MCF 10A (cell line): ENCODE measurements at regions not wholly inside any gene's neighbourhood (a gene's known extent, or its start where the extent isn't known, plus 50 kb on each side); places are given as distances from the start of the nearest gene placed in this dataset.

ENCODE experiments used
- BruUV-seq: library from RNA; stranded (reverse); fragments of 400-500 nt; replicated peaks from 2 replicates; lab custom pipeline; 2021; lab: Mats Ljungman, UMichigan
- CTCF ChIA-PET: fragments of 300-600 bp; sonication (Branson Sonifier 250); formaldehyde crosslinking; extraction: SDS; loops from one replicate; lab custom pipeline; 2021; ENCODE audit warnings: antibody characterized with exemption, inconsistent platforms; lab: Yijun Ruan, JAX
- POLR2A ChIA-PET: fragments of 300-600, 350-650 bp; sonication (Branson Sonifier 250); formaldehyde crosslinking; extraction: SDS; loops from one replicate; lab custom pipeline; 2020; ENCODE audit warnings: antibody characterized with exemption, inconsistent platforms; lab: Yijun Ruan, JAX
- DNase-seq: peaks from one replicate; pipeline ENCODE4 v3.0.0-alpha.2; 2018; ENCODE audit not compliant: unreplicated experiment
- H3K27ac Mint-ChIP-seq: one replicate; pipeline ENCODE4 v1.8.0; 2022; ENCODE audit warnings: mild to moderate bottlenecking, low read depth, mixed read lengths; ENCODE audit not compliant: unreplicated experiment
- H3K27me3 Mint-ChIP-seq: one replicate; pipeline ENCODE4 v1.8.0; 2022; ENCODE audit warnings: mixed read lengths; ENCODE audit not compliant: insufficient read depth, unreplicated experiment
- H3K36me3 Mint-ChIP-seq: one replicate; pipeline ENCODE4 v1.8.0; 2022; ENCODE audit warnings: mild to moderate bottlenecking, moderate library complexity, mixed read lengths; ENCODE audit not compliant: insufficient read depth, unreplicated experiment
- H3K4me1 Mint-ChIP-seq: one replicate; pipeline ENCODE4 v1.8.0; 2022; ENCODE audit warnings: mixed read lengths; ENCODE audit not compliant: insufficient read depth, unreplicated experiment
- H3K4me3 Mint-ChIP-seq: one replicate; pipeline ENCODE4 v1.8.0; 2022; ENCODE audit warnings: mild to moderate bottlenecking, moderate library complexity, mixed read lengths; ENCODE audit not compliant: unreplicated experiment
- H3K9me3 Mint-ChIP-seq: one replicate; pipeline ENCODE4 v1.8.0; 2022; ENCODE audit warnings: mixed read lengths; ENCODE audit not compliant: unreplicated experiment
- CTCF ChIP-seq: fragments of 200-600 bp; IDR thresholded peaks from one replicate; pipeline ENCODE4 v1.8.0; 2022; ENCODE audit warnings: antibody characterized with exemption, mild to moderate bottlenecking; ENCODE audit not compliant: unreplicated experiment
- intact Hi-C: fragments of 100-400 bp; cut with micrococcal nuclease; formaldehyde crosslinking; loops from 2 replicates; pipeline ENCODE4 v1.14.1; 2022

GRCh38 chr6:144649085-144649484 is 363.9 kb downstream of the UTRN start:
- ChIA-PET POLR2A (no interaction called here), CTCF (interaction anchor here (0.5 to 1.4 kb wide), 2 partner anchors 28 to 142 kb away, joined by 3 read pairs; no protein-coding TSS in a partner anchor)
- no peaks in the 10 kb centered on the region for H3K27me3 Mint-ChIP-seq
- intact Hi-C loops = no loop called here
- H3K4me1 Mint-ChIP-seq = no peaks in the 10 kb centered on the region
- H3K4me3 Mint-ChIP-seq = no peak overlapping the region
- no peaks in the 10 kb centered on the region for H3K9me3 Mint-ChIP-seq
- BruUV-seq = no TSS peak
- H3K36me3 Mint-ChIP-seq = no peaks in the 10 kb centered on the region
- DNase-seq = no peak
- no peak overlapping the region for H3K27ac Mint-ChIP-seq
- no peak for TF ChIP-seq CTCF

- DNase-seq = no peak
- no TSS peak for BruUV-seq
- intact Hi-C loops = no loop called here
- Mint-ChIP-seq H3K27me3 (no peaks in the 10 kb centered on the region), H3K4me1 (no peaks in the 10 kb centered on the region), H3K36me3 (no peaks in the 10 kb centered on the region), H3K4me3 (no peak overlapping the region), H3K9me3 (no peaks in the 10 kb centered on the region), H3K27ac (no peak overlapping the region)
- TF ChIP-seq CTCF = no peak
- POLR2A ChIA-PET = no interaction called here
- CTCF ChIA-PET = no interaction called here
These were observed 366.1 kb downstream of the UTRN start for GRCh38 chr6:144651234-144651633.

DNA sequence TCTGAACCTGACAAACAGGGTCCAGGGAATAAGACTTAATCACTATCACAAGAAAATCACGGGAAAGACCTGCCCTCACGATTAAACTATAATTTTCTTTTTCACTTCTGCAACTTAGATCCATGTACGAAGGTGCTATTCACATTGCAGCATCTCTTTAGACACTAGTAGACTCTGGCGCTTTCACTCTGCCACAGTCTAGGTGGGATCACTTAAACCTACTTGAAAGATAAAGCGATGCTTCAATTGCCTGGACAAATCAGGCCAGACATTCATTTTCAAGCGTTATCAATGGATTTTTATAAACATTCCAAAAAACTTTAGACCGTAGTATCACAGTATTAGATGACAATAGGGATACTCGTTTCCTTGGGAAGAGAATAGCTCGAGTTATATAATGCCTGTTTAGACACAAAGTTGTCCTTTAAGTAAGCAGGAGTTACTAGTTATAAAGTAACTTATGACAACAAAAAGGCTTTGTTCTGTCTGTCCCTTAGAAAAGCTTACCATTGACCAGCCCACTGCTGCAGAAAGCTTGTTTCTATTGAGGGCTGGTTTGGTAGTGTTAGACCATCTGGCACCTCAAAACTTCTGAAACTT is 367.3 kb downstream of the UTRN start:
- no peak for DNase-seq
- Mint-ChIP-seq H3K9me3 (no peaks in the 10 kb centered on the region), H3K27me3 (no peaks in the 10 kb centered on the region), H3K27ac (no peak overlapping the region), H3K4me3 (no peak overlapping the region), H3K36me3 (no peaks in the 10 kb centered on the region), H3K4me1 (no peaks in the 10 kb centered on the region)
- ChIA-PET POLR2A (no interaction called here), CTCF (no interaction called here)
- TF ChIP-seq CTCF = no peak
- no TSS peak for BruUV-seq
- intact Hi-C loops = no loop called here

GRCh38 chr6:144653885-144654505 is 368.9 kb downstream of the UTRN start:
- Mint-ChIP-seq H3K9me3 (no peaks in the 10 kb centered on the region), H3K4me3 (no peak overlapping the region), H3K36me3 (no peaks in the 10 kb centered on the region), H3K27ac (no peak overlapping the region), H3K4me1 (peaks cover 4% of the 10 kb centered on the region), H3K27me3 (no peaks in the 10 kb centered on the region)
- TF ChIP-seq CTCF = no peak
- intact Hi-C loops = no loop called here
- POLR2A ChIA-PET = interaction anchor here (0.6 to 0.7 kb wide), 2 partner anchors 393 to 478 kb away, joined by 3 read pairs; no protein-coding TSS in a partner anchor
- CTCF ChIA-PET = no interaction called here
- no TSS peak for BruUV-seq
- no peak for DNase-seq
